BJ (cell line): ENCODE measurements at regions not wholly inside any gene's neighbourhood (a gene's known extent, or its start where the extent isn't known, plus 50 kb on each side); places are given as distances from the start of the nearest gene placed in this dataset.

Source experiments
- CTCF ChIA-PET: fragments of 350-600 bp; formaldehyde crosslinking; extraction: SDS; loops from one replicate; lab custom pipeline; 2021; ENCODE audit warnings: antibody characterized with exemption, inconsistent platforms; lab: Yijun Ruan, JAX
- POLR2A ChIA-PET: fragments of 300-600 bp; sonication (Branson Sonifier 250); formaldehyde crosslinking; extraction: SDS; loops from one replicate; lab custom pipeline; 2021; ENCODE audit warnings: antibody characterized with exemption; lab: Charles Lee
- DNase-seq: peaks from one replicate; pipeline ENCODE4 v3.0.0-alpha.2; 2011; ENCODE audit warnings: low read depth
- H3K27me3 ChIP-seq: 2 replicates; pipeline ENCODE4 v1.6.0; 2011; ENCODE audit warnings: low read length; ENCODE audit not compliant: control insufficient read depth, insufficient read depth
- H3K36me3 ChIP-seq: 2 replicates; pipeline ENCODE4 v1.5.1; 2011; ENCODE audit warnings: low read length; ENCODE audit not compliant: control insufficient read depth, insufficient read depth
- H3K4me3 ChIP-seq: 2 replicates; pipeline ENCODE4 v1.5.1; 2011; ENCODE audit warnings: low read depth, mild to moderate bottlenecking, control low read depth, low read length
- CTCF ChIP-seq: IDR thresholded peaks from 2 replicates; pipeline ENCODE4 v1.5.1; 2011; ENCODE audit warnings: low read depth, mild to moderate bottlenecking, control low read depth, inconsistent platforms, low read length, moderate library complexity; ENCODE audit not compliant: insufficient read depth

- POLR2A ChIA-PET: no interaction called here
- no peak for TF ChIP-seq CTCF
- no peak for DNase-seq
- Histone ChIP-seq H3K4me3 (no peak overlapping the region), H3K27me3 (no peaks in the 10 kb centered on the region; the same call in 1 of the 2 replicates), H3K36me3 (no peaks in the 10 kb centered on the region)
- CTCF ChIA-PET: interaction anchor here (1.4 kb wide), 1 partner anchor 18 kb away, joined by 4 read pairs; no protein-coding TSS in a partner anchor
Observed at GRCh38 chr11:112606656-112607055, 346.0 kb upstream of the PLET1 start.

DNA sequence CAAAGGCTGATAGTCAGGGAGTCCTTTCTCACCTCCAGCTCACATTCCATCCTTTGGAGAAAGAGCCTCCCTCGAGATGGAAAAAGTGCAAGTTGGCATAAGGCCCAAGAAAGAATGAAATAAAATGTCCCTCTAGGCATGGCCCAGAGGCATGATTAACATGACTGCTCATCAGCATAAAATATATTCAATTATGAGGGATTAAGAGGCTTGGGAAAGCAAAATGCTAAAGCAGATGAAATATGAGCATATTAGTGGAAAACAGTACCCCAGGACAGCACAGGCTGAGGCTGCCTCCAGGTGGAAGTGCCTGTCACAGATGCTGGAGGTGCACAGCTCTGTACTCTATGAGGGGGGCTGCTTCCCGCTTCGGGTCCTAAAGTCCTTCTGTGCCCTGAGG, 347.8 kb upstream of the PLET1 start:
- CTCF ChIA-PET: interaction anchor here (0.7 kb wide), 1 partner anchor 229 kb away, joined by 3 read pairs; no protein-coding TSS in a partner anchor
- no peak for TF ChIP-seq CTCF

DNA sequence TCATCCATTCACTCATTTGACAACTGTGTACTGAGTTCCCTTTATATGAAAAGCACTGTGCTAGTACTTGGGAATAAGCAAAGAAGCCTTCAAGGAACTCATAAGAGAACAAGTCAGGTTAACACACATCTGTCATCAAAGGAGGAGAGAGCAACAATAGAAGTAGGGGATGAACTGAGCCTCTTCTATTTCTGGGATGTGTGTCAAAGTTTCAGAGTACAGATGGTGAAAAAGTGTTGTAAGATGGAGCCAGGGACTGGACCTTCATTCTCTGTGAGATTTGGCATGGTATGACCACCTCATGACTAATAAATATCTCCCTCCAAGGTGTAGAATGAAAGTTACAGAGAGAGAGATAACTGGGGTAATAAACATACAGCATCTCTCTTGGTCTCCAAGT, 349.8 kb upstream of the PLET1 start:
- ChIA-PET POLR2A (no interaction called here), CTCF (no interaction called here)
- TF ChIP-seq CTCF: no peak
- DNase-seq: no peak
- Histone ChIP-seq H3K36me3 (no peaks in the 10 kb centered on the region), H3K27me3 (no peaks in the 10 kb centered on the region; the same call in 1 of the 2 replicates), H3K4me3 (no peak overlapping the region)

More for the DNA sequence above, 347.8 kb upstream of the PLET1 start:
- Histone ChIP-seq H3K27me3 (no peaks in the 10 kb centered on the region; the same call in 1 of the 2 replicates), H3K4me3 (no peak overlapping the region), H3K36me3 (no peaks in the 10 kb centered on the region)
- no peak for DNase-seq
- POLR2A ChIA-PET: no interaction called here

DNA sequence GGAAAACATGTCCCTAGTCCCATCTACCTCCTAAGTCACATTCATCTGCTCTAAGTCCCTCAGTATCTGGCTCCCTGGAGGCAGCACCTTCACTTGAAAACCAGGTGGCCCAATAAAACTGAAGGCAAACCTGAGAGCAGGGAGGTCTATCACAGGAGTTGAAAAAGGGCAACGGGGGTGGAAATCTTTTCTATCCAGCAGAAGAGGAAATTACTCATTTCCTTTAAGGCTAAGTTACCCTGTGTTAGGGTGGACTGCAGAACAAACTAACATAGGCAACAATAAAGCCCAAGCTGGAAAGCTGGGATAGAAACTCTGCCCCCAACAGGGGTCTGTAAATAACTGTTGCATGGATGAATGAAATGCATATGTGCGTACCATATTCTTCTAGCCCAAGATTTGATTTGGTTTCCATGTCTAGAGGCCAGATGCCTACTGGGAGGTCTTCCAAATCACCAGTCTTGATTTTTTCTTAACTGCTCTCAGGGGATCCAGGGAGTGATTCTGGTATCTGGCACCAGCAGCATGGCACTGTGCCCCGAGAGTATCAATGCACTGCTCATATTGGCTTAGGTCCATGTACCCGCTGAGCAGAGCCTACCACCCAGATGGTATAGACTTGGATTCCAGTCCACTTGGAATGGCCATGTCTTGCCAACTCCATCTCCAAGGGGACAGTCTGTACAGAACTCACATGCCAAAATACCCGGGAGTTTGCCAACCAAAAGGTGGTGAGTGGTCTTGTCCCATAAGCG, 350.0 kb upstream of the NCAM1 start:
- Histone ChIP-seq H3K4me3 (no peak overlapping the region), H3K27me3 (no peaks in the 10 kb centered on the region; the same call in 1 of the 2 replicates), H3K36me3 (no peaks in the 10 kb centered on the region)
- ChIA-PET POLR2A (no interaction called here), CTCF (no interaction called here)
- TF ChIP-seq CTCF: no peak
- no peak for DNase-seq

- CTCF ChIA-PET: no interaction called here
Observed at GRCh38 chr11:112611771-112612170, 349.4 kb upstream of the NCAM1 start.

More at GRCh38 chr11:112611771-112612170, 349.4 kb upstream of the NCAM1 start:
- Histone ChIP-seq H3K27me3 (no peaks in the 10 kb centered on the region; the same call in 1 of the 2 replicates), H3K4me3 (no peak overlapping the region), H3K36me3 (no peaks in the 10 kb centered on the region)
- POLR2A ChIA-PET: no interaction called here
- no peak for DNase-seq
- TF ChIP-seq CTCF: no peak
